SJSA1 (cell line): ENCODE measurements at regions not wholly inside any gene's neighbourhood (a gene's known extent, or its start where the extent isn't known, plus 50 kb on each side); places are given as distances from the start of the nearest gene placed in this dataset.
"Not testable (repeated sequence)": the region's sequence is repeated elsewhere in the genome, so short reads cannot be mapped to it uniquely, and the experiment has no call there.

Source experiments
- DNase-seq, 2 experiments: peaks; one replicate each; pipeline ENCODE4 v3.0.0-alpha.2; 2015 to 2020; ENCODE audit warnings: low spot score in 2 of 2, low read depth in 1 of 2
- H3K27ac ChIP-seq: fragments of 250-450 bp; sonication (Bioruptor Pico); 2 replicates; pipeline ENCODE4 v1.5.1; 2020; ENCODE audit warnings: mild to moderate bottlenecking, moderate library complexity
- H3K27me3 ChIP-seq: fragments of 250-450 bp; sonication (Bioruptor Pico); replicated peaks from 2 replicates; pipeline ENCODE4 v1.5.1; 2020; ENCODE audit warnings: mild to moderate bottlenecking, moderate library complexity
- H3K36me3 ChIP-seq: fragments of 250-450 bp; sonication (Bioruptor Pico); 2 replicates; pipeline ENCODE4 v1.5.1; 2020; ENCODE audit warnings: mild to moderate bottlenecking
- H3K4me1 ChIP-seq: fragments of 250-450 bp; sonication (Bioruptor Pico); replicated peaks from 2 replicates; pipeline ENCODE4 v1.6.1; 2021; ENCODE audit warnings: mild to moderate bottlenecking
- H3K4me3 ChIP-seq: fragments of 250-450 bp; sonication (Bioruptor Pico); 2 replicates; pipeline ENCODE4 v1.5.1; 2020; ENCODE audit warnings: mild to moderate bottlenecking
- H3K9me3 ChIP-seq: fragments of 250-450 bp; sonication (Bioruptor Pico); replicated peaks from 2 replicates; pipeline ENCODE4 v1.5.1; 2020; ENCODE audit warnings: mild to moderate bottlenecking

DNA sequence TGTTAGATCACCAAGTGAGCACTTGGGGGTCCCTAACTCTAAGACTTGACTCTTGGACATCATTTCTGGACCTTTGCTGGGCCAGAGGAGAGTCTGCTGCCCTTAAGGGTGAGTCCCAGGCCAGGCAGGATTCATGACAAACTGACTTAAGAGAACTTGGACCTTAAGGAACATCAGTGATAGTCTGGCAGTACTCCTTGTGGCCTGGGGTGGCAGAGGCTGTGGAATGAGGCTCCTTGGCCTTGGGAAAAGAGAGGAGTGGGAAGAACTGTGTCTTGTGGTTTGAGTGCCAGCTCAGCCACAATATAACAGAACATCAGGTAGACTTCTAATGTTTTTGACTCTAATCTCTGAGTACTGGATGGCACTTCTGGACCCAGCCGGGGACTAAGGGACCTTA, 478.7 kb downstream of the MEI4 start:
- no peak overlapping the region for H3K27ac ChIP-seq
- no peak overlapping the region for H3K4me3 ChIP-seq
- H3K4me1 ChIP-seq = no peaks in the 10 kb centered on the region
- DNase-seq = no peak
- no peaks in the 10 kb centered on the region for H3K36me3 ChIP-seq
- no peaks in the 10 kb centered on the region for H3K27me3 ChIP-seq
- no peaks in the 10 kb centered on the region for H3K9me3 ChIP-seq

DNA sequence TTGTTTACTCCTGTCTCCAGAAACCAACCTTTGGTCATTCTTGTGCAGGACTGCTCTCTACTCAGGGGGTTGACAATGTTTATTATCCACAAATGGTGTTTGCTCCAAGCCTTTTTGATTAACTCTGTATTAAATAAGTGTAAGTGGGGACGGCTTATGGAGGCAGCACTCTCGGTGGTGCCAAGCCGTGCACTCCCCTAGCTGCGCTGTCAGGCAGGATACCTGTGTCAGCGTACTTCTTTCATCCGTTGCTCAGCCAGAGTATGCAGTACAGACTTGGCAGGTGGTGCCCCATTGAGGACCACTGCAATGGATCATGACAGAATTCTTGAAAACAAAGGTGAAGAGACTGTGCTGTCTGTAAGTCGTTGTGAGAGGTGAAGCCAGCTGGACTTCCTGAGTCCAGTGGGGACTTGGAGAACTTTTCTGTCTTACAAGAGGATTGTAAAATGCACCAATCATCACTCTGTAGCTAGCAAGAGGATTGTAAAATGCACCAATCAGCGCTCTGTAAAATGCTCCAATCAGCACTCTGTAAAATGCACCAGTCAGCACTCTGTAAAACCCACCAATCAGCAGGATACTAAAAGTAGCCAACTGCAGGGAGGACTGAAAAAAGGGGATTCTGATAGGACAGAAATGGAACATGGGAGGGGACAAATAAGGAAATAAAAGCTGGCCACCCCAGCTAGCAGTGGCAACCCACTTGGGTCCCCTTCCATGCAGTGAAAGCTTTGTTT, 480.0 kb downstream of the MEI4 start:
- H3K4me3 ChIP-seq = no peak overlapping the region
- no peaks in the 10 kb centered on the region for H3K27me3 ChIP-seq
- H3K36me3 ChIP-seq = no peaks in the 10 kb centered on the region
- DNase-seq = no peak
- H3K27ac ChIP-seq = no peak overlapping the region
- no peaks in the 10 kb centered on the region for H3K9me3 ChIP-seq
- H3K4me1 ChIP-seq = no peaks in the 10 kb centered on the region

DNA sequence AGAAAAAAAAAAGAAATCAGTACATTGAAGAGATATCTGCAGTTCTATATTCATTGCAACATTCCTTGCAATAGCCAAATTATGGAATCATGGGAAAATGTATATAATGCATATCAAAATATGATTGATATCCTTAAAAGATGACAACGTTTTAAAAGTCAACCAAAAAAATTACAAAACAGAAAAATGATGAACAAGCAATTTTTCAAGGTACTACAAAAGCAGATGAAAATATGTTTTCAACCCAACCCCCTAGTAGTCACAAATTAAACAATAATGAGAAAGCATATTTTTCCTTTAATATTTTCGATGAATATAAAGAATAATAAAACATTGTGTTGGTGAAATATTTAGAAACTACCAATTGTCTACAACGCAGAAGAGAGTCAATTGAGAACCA, 497.6 kb downstream of the MEI4 start:
- Histone ChIP-seq H3K36me3 (no peaks in the 10 kb centered on the region), H3K27me3 (no peaks in the 10 kb centered on the region), H3K9me3 (no peaks in the 10 kb centered on the region), H3K4me1 (no peaks in the 10 kb centered on the region), H3K4me3 (no peak overlapping the region), H3K27ac (no peak overlapping the region)
- DNase-seq = no peak

DNA sequence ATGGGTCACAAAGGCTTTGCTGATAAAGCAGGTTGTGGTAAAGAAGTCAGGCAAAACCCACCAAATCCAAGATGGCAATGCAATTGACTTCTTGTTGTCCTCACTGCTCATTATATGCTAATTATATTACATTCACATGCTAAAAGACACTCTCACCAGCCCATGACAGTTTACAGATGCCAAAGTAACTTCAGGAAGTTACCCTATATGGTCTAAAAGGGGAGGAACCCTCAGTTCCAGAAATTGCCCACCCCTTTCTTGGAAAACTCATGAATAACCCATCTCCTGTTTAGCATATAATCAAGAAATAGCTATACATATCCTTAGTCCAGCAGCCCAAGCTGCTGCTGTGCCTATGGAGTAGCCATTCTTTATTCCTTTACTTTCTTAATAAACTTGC, 501.1 kb downstream of the MEI4 start:
- Histone ChIP-seq H3K27ac (no peak overlapping the region), H3K4me3 (no peak overlapping the region), H3K36me3 (no peaks in the 10 kb centered on the region), H3K27me3 (no peaks in the 10 kb centered on the region), H3K9me3 (no peaks in the 10 kb centered on the region), H3K4me1 (no peaks in the 10 kb centered on the region)
- DNase-seq = no peak

DNA sequence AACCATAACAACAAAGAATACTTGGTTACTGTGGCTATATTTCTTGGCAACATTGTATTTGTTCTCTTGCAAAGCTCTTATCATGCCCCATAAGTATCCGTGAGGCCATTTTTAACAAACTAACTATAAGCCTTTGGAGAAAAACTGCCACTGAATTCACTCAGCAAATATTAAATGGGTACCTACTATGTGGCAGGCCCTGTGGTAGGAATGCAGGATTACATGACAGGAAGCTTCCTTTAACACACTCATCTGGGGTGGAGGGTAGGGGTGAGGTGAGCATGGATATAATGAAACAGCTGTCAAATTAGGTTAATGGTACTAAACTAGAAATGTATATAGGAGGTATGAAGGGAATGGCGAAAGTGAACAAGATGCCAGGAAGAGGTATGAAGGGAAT, 504.8 kb downstream of the MEI4 start:
- H3K27ac ChIP-seq = no peak overlapping the region
- no peak for DNase-seq
- H3K4me3 ChIP-seq = no peak overlapping the region
- H3K27me3 ChIP-seq = no peaks in the 10 kb centered on the region
- H3K4me1 ChIP-seq = no peaks in the 10 kb centered on the region
- H3K9me3 ChIP-seq = no peaks in the 10 kb centered on the region; the same call in 1 of the 2 replicates
- no peaks in the 10 kb centered on the region for H3K36me3 ChIP-seq

DNA sequence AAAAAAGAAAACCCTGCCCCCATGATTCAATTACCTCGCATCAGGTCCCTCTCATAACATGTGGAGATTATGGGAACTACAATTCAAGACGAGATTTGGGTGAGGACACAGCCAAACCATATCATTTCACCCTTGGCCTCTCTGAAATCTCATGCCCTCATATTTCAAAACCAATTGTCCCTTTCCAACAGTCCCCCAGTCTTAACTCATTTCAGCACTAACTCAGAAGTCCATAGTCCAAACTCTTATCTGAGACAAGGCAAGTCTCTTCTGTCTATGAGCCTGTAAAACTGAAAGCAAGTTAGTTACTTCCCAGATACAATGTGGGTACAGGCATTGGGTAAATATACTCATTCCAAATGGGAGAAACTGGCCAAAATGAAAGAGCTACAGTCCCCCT, 536.1 kb downstream of the MEI4 start:
- Histone ChIP-seq H3K4me3 (no peak overlapping the region), H3K27ac (no peak overlapping the region), H3K27me3 (no peaks in the 10 kb centered on the region), H3K9me3 (no peaks in the 10 kb centered on the region), H3K4me1 (no peaks in the 10 kb centered on the region), H3K36me3 (no peaks in the 10 kb centered on the region)
- DNase-seq = no peak

DNA sequence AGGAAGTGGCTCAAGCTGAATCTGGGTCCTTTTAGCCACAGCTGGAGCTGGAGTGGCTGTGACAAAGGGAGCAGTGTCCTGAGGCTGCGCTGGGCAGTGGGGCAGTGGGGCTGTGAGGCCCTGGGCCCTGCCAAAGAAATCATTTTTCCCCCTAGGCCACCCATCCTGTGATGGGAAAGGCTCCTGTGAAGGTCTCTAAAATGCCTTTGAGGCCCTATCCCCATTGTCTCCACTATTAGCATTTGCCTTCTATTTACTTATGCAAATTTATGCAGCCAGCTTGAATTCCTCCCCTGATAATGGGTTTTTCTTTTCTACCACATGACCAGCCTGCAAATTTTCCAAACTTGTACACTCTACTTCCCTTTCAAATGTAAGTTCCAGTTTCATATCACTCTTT, 539.2 kb downstream of the MEI4 start:
- no peak overlapping the region for H3K4me3 ChIP-seq
- no peaks in the 10 kb centered on the region for H3K36me3 ChIP-seq
- H3K4me1 ChIP-seq = no peaks in the 10 kb centered on the region
- H3K9me3 ChIP-seq = no peaks in the 10 kb centered on the region
- no peaks in the 10 kb centered on the region for H3K27me3 ChIP-seq
- DNase-seq = no peak
- H3K27ac ChIP-seq = no peak overlapping the region

DNA sequence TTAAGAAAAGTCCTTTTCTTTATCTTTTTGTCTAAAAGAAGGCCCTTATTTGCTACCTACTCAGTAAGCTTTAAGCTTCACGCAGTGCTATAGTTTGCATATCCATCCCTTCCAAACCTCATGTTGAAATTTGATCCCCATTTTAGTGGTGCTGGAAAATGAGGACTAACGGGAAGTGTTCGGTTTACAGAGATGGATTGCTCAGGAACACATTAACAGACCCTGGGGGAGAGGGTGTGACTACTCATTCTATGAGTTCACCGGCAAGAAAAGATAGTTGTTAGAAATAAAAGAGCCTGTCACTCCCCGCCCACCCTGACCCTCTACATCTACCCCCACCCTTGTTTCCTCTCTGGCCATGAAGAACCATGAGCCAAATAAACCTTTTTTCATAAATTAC, 546.2 kb downstream of the MEI4 start:
- H3K27ac ChIP-seq = no peak overlapping the region
- no peaks in the 10 kb centered on the region for H3K27me3 ChIP-seq
- H3K36me3 ChIP-seq = 0 out of 2 replicates have a peak, but pooled peaks cover 2% of the 10 kb centered on the region
- DNase-seq = no peak
- H3K4me1 ChIP-seq = no peaks in the 10 kb centered on the region
- no peaks in the 10 kb centered on the region for H3K9me3 ChIP-seq
- no peak overlapping the region for H3K4me3 ChIP-seq

DNA sequence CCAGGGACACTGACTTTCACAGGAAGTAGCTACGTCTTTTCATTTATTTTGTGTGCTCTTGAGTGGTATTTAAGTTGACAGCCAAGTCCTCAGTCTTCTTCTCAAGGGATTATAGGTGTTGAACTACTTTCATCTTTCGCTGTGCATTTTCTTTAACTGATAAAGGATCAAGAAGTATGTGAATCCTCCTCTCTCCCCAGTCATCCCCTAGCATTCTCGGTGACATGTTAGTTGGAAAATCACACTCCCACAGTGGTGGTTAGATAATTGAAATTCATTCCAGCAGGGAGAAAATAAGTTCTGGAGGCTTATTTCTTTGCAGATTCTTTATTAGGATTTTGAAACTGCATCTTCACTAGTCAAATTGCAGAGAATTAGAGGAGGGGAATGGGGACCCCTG, 569.4 kb downstream of the MEI4 start:
- no peak overlapping the region for H3K27ac ChIP-seq
- no peaks in the 10 kb centered on the region for H3K27me3 ChIP-seq
- no peak overlapping the region for H3K4me3 ChIP-seq

DNA sequence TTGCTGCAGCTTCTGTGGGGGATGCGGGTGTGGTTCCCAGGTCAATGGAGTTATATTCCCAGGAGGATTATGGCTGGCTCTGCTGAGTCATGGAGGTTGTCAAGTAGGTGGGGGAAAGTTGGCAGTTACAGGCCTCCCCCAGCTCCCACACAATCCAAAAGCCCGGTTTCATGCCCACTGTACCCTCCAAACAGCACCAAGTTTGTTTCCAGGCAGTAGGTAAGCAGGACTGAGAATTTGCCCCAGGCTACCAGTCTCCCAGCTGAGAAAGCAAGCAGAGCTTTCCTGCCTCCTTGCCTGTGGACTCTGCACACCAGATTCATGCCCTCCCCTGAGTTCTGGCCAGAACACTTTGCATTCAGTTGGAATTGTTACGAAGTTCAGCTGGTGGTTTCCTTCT, 578.2 kb downstream of the MEI4 start:
- H3K27ac ChIP-seq = no peak overlapping the region
- peak in 1 of 2 experiments; percentile 10 for DNase-seq
- peaks cover 9% of the 10 kb centered on the region for H3K4me1 ChIP-seq
- no peaks in the 10 kb centered on the region for H3K9me3 ChIP-seq
- no peaks in the 10 kb centered on the region for H3K36me3 ChIP-seq
- H3K4me3 ChIP-seq = no peak overlapping the region
- H3K27me3 ChIP-seq = no peaks in the 10 kb centered on the region

More for the DNA sequence above, 569.4 kb downstream of the MEI4 start:
- Histone ChIP-seq H3K9me3 (no peaks in the 10 kb centered on the region), H3K36me3 (no peaks in the 10 kb centered on the region), H3K4me1 (no peaks in the 10 kb centered on the region)
- DNase-seq = no peak

DNA sequence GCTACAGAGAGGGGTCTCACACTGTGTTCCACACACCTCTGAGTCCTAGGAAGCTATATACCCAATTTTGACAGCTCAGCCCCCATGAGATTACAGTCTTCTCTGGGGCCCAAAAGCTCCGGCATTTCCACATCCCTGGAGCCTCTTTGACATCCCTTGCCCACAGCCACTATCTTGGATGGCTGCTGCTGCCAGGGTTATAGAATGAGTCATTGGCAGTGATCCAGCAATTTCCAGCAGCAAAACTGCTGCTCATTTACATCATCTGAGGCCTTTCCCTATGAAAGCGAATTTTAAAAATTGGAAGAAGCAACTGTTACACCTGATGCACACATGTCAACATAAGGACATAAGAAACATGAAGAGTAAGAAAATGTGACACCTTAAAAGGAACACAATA, 590.7 kb downstream of the MEI4 start:
- peak; percentile 16 to 45 for DNase-seq
- Histone ChIP-seq H3K9me3 (0 out of 2 replicates have a peak, but pooled peaks cover 6% of the 10 kb centered on the region), H3K4me1 (no peaks in the 10 kb centered on the region), H3K36me3 (no peaks in the 10 kb centered on the region), H3K27ac (no peak overlapping the region), H3K4me3 (no peak overlapping the region), H3K27me3 (no peaks in the 10 kb centered on the region)

DNA sequence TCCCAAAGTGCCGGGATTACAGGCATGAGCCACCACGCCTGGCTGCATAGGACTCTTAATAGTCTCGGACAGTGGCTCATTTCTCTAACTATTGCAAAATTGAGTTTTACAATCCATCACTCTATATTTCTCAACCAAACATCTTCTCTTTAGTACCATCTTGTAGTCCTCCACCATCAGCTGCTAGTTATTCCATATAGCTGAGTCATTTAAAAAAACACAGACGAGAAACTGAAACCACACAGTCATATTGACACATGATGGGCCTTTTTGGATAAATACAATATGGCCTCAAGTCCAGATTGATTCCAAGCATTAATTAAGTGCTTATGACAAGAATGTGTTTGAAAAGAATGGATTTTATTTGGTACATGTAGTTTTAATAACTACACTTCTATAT, 599.1 kb downstream of the MEI4 start:
- no peaks in the 10 kb centered on the region for H3K9me3 ChIP-seq
- no peak for DNase-seq
- H3K4me3 ChIP-seq = no peak overlapping the region
- H3K27me3 ChIP-seq = no peaks in the 10 kb centered on the region
- H3K27ac ChIP-seq = no peak overlapping the region
- H3K4me1 ChIP-seq = no peaks in the 10 kb centered on the region
- H3K36me3 ChIP-seq = no peaks in the 10 kb centered on the region

DNA sequence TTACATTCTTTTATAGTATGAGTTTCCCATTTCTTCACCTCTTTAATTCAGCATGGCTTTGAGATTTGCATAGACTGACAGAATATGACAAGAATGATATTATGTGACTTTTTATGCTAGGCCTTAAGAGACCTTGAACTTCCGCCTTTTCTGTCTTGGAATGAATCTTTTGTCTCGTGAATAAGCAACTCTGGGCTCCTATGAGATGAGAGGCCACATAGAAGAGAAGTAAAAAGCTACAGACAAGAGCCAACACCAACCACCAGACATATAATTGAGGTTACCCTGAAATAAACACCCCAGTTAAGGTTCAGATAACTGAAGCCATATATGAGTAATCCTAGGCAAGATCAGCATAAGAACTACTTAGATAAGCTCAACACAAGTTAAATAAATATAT, 600.8 kb downstream of the MEI4 start:
- Histone ChIP-seq H3K9me3 (no peaks in the 10 kb centered on the region), H3K4me1 (no peaks in the 10 kb centered on the region), H3K27ac (no peak overlapping the region), H3K27me3 (no peaks in the 10 kb centered on the region), H3K36me3 (no peaks in the 10 kb centered on the region), H3K4me3 (no peak overlapping the region)
- no peak for DNase-seq

DNA sequence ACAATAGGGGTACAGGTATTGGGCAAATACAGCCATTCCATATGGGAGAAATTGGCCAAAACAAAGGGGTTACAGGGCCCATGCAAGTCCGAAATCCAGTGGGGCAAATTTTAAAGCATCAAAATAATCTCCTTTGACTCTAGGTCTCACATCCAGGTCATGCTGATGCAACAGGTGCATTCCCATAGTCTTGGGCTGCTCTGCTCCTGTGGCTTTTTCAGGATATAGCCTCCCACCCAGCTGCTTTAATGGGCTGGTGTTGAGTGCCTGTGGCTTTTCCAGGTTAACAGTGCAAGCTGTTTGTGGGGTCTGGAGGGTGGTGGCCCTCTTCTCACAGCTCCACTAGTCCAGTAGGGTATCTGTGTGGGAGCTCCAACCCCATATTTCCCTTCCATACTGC, 607.1 kb downstream of the MEI4 start:
- Histone ChIP-seq H3K27me3 (no peaks in the 10 kb centered on the region), H3K4me1 (0 out of 2 replicates have a peak, but pooled peaks cover 4% of the 10 kb centered on the region), H3K36me3 (no peaks in the 10 kb centered on the region), H3K9me3 (no peaks in the 10 kb centered on the region), H3K4me3 (no peak overlapping the region), H3K27ac (no peak overlapping the region)
- DNase-seq = no peak

DNA sequence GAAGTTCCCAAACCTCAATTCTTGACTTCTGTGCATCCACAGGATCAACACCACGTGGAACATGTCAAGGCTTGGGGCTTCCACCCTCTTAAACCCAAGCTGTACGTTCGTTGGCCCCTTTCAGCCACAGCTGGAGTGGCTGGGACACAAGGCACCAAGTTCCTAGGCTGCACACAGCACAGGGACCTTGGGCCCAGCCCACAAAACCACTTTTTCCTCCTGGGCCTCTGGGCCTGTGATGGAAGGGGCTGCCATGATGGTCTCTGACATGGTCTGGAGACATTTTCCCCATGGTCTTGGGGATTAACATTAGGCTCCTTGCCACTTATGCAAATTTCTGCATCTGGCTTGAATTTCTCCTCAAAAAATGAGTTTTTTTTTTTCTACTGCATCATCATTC, 606.9 kb upstream of the IRAK1BP1 start:
- H3K27me3 ChIP-seq, DNase-seq, H3K4me3 ChIP-seq, H3K4me1 ChIP-seq, H3K9me3 ChIP-seq, H3K27ac ChIP-seq, H3K36me3 ChIP-seq: not testable (repeated sequence)
